IMR-90 (cell line): ENCODE measurements at regions not wholly inside any gene's neighbourhood (a gene's known extent, or its start where the extent isn't known, plus 50 kb on each side); places are given as distances from the start of the nearest gene placed in this dataset.

Experiments used
- ATAC-seq: fragments of 200-7000 bp; cut with Tn5 transposase; 2 replicates; pipeline ENCODE4 v1.9.1; 2020; ENCODE audit warnings: low read depth, mild to moderate bottlenecking, moderate library complexity
- BruUV-seq: library from RNA; stranded (reverse); fragments of 400-500 nt; replicated peaks from 2 replicates; lab custom pipeline; 2021; lab: Mats Ljungman, UMichigan
- CTCF ChIA-PET: fragments of 300-600 bp; formaldehyde crosslinking; extraction: SDS; loops from one replicate; lab custom pipeline; 2021; ENCODE audit warnings: antibody characterized with exemption; lab: Yijun Ruan, JAX
- POLR2A ChIA-PET: fragments of 300-600 bp; sonication (Branson Sonifier 250); formaldehyde crosslinking; loops from one replicate; lab custom pipeline; 2022; ENCODE audit warnings: antibody characterized with exemption; ENCODE audit not compliant: unreplicated experiment; lab: Charles Lee
- DNase-seq: peaks from one replicate; pipeline ENCODE4 v3.0.0; 2013
- H2AFZ ChIP-seq: replicated peaks from 2 replicates; pipeline ENCODE3; 2013; ENCODE audit warnings: low read length, mild to moderate bottlenecking; ENCODE audit not compliant: poor library complexity
- H2AK5ac ChIP-seq: 2 replicates; pipeline ENCODE4 v1.6.1; 2013; ENCODE audit warnings: low read depth, low read length, inconsistent platforms
- H2AK9ac ChIP-seq: replicated peaks from 2 replicates; pipeline ENCODE3; 2013; ENCODE audit warnings: mild to moderate bottlenecking, low read depth, low read length, moderate library complexity; ENCODE audit not compliant: poor library complexity
- H2BK120ac ChIP-seq: 2 replicates; pipeline ENCODE4 v1.6.1; 2013; ENCODE audit warnings: low read depth, low read length, inconsistent platforms
- H2BK15ac ChIP-seq: 3 replicates; pipeline ENCODE4 v1.6.1; 2013; ENCODE audit warnings: low read depth, low read length, inconsistent platforms
- H2BK20ac ChIP-seq: 2 replicates; pipeline ENCODE4 v1.6.1; 2013; ENCODE audit warnings: low read depth, mild to moderate bottlenecking, inconsistent platforms, low read length, moderate library complexity
- H2BK5ac ChIP-seq: 2 replicates; pipeline ENCODE4 v1.6.1; 2013; ENCODE audit warnings: mild to moderate bottlenecking, low read depth, low read length, inconsistent platforms; ENCODE audit not compliant: poor library complexity, severe bottlenecking
- H3K14ac ChIP-seq: replicated peaks from 2 replicates; pipeline ENCODE4 v1.6.1; 2013; ENCODE audit warnings: low read depth, low read length, inconsistent platforms
- H3K18ac ChIP-seq: 2 replicates; pipeline ENCODE4 v1.6.1; 2013; ENCODE audit warnings: low read depth, low read length, control low read depth
- H3K23ac ChIP-seq: 2 replicates; pipeline ENCODE4 v1.6.1; 2013; ENCODE audit warnings: low read depth, low read length, inconsistent platforms
- H3K27ac ChIP-seq: 2 replicates; pipeline ENCODE4 v1.5.1; 2013; ENCODE audit warnings: mild to moderate bottlenecking, control low read depth, low read length; ENCODE audit not compliant: insufficient read depth
- H3K27me3 ChIP-seq: 2 replicates; pipeline ENCODE4 v1.6.1; 2013; ENCODE audit warnings: low read length; ENCODE audit not compliant: control insufficient read depth, insufficient read depth
- H3K36me3 ChIP-seq: 2 replicates; pipeline ENCODE4 v1.6.1; 2013; ENCODE audit warnings: low read length, mixed read lengths; ENCODE audit not compliant: control insufficient read depth, insufficient read depth
- H3K4ac ChIP-seq: 2 replicates; pipeline ENCODE4 v1.6.1; 2013; ENCODE audit warnings: low read depth, low read length, inconsistent platforms
- H3K4me1 ChIP-seq: 2 replicates; pipeline ENCODE4 v1.6.1; 2013; ENCODE audit warnings: low read length, mixed read lengths; ENCODE audit not compliant: control insufficient read depth, insufficient read depth
- H3K4me2 ChIP-seq: 2 replicates; pipeline ENCODE4 v1.6.1; 2013; ENCODE audit warnings: low read depth, mild to moderate bottlenecking, control low read depth, low read length, moderate library complexity
- H3K4me3 ChIP-seq: 2 replicates; pipeline ENCODE4 v1.5.1; 2013; ENCODE audit warnings: low read depth, mild to moderate bottlenecking, control low read depth, low read length, moderate library complexity; ENCODE audit not compliant: insufficient read depth
- H3K56ac ChIP-seq: 2 replicates; pipeline ENCODE4 v1.6.1; 2013; ENCODE audit warnings: low read length, inconsistent platforms; ENCODE audit not compliant: insufficient read depth; ENCODE audit errors: extremely low read depth
- H3K79me1 ChIP-seq, 2 experiments: 2 replicates each; pipeline ENCODE4 v1.6.1; 2013; ENCODE audit warnings: low read length in 2 of 2, inconsistent platforms in 1 of 2, low read depth in 1 of 2
- H3K9ac ChIP-seq: 2 replicates; pipeline ENCODE4 v1.6.1; 2013; ENCODE audit warnings: low read depth, low read length, control low read depth
- H3K9me1 ChIP-seq: 2 replicates; pipeline ENCODE4 v1.6.1; 2013; ENCODE audit warnings: low read length, inconsistent platforms; ENCODE audit not compliant: insufficient read depth
- H3K9me3 ChIP-seq: 2 replicates; pipeline ENCODE4 v1.6.1; 2013; ENCODE audit warnings: low read length; ENCODE audit not compliant: control insufficient read depth, insufficient read depth
- H4K20me1 ChIP-seq: 2 replicates; pipeline ENCODE4 v1.6.1; 2013; ENCODE audit warnings: low read length, inconsistent platforms; ENCODE audit not compliant: insufficient read depth
- H4K5ac ChIP-seq: 2 replicates; pipeline ENCODE4 v1.6.1; 2013; ENCODE audit warnings: mild to moderate bottlenecking, low read depth, low read length, control low read depth
- H4K8ac ChIP-seq, 2 experiments: 2 replicates each; pipeline ENCODE4 v1.6.1; 2013; ENCODE audit warnings: low read depth in 2 of 2, low read length in 2 of 2, control low read depth in 1 of 2, inconsistent platforms in 1 of 2
- H4K91ac ChIP-seq: 2 replicates; pipeline ENCODE4 v1.6.1; 2013; ENCODE audit warnings: low read depth, low read length, inconsistent platforms; ENCODE audit not compliant: insufficient read depth
- FOS ChIP-seq: fragments of 150-350 bp; IDR thresholded peaks from 2 replicates; pipeline ENCODE4 v1.6.1; 2016; ENCODE audit warnings: low read depth, low read length
- MAZ ChIP-seq: IDR thresholded peaks from 2 replicates; pipeline ENCODE4 v1.6.1; 2012; ENCODE audit warnings: low read depth, mild to moderate bottlenecking, low read length, improper control_type of control experiment, moderate library complexity, borderline replicate concordance
- MXI1 ChIP-seq: IDR thresholded peaks from 2 replicates; pipeline ENCODE4 v1.6.1; 2012; ENCODE audit warnings: low read depth, mild to moderate bottlenecking, low read length, moderate library complexity, borderline replicate concordance
- NFE2L2 ChIP-seq: fragments of 150-350 bp; IDR thresholded peaks from 2 replicates; pipeline ENCODE4 v1.6.1; 2016; ENCODE audit warnings: low read depth, mild to moderate bottlenecking, low read length
- SMC3 ChIP-seq: fragments of 150-350 bp; IDR thresholded peaks from 2 replicates; pipeline ENCODE4 v1.6.1; 2016; ENCODE audit warnings: low read depth, mild to moderate bottlenecking, antibody characterized with exemption, low read length, moderate library complexity
- WGBS, 2 experiments: methylation state at CpG; one replicate each; pipeline versions ENCODE4 v1.1.5 to v1.1.7; 2013; ENCODE audit warnings: missing lambda C conversion rate in 2 of 2; ENCODE audit not compliant: insufficient read length in 1 of 2; ENCODE audit errors: extremely low coverage in 2 of 2; 5-methylcytosine and 5-hydroxymethylcytosine counted together
- dilution Hi-C: fragments of 300-500 bp; cut with HindIII; formaldehyde crosslinking; loops from one replicate; pipeline ENCODE4 v1.14.3; 2018; ENCODE audit warnings: low sequenced_read_pairs; ENCODE audit not compliant: unreplicated experiment
- in situ Hi-C: fragments of 300-500 bp; cut with MboI; formaldehyde crosslinking; loops from 3 replicates; pipeline ENCODE4 v1.14.3; 2019; ENCODE audit warnings: low sequenced_read_pairs, inconsistent platforms, mixed read lengths
- intact Hi-C: fragments of 100-400 bp; cut with micrococcal nuclease; formaldehyde crosslinking; loops from 2 replicates; pipeline ENCODE4 v1.10.0; 2022

DNA sequence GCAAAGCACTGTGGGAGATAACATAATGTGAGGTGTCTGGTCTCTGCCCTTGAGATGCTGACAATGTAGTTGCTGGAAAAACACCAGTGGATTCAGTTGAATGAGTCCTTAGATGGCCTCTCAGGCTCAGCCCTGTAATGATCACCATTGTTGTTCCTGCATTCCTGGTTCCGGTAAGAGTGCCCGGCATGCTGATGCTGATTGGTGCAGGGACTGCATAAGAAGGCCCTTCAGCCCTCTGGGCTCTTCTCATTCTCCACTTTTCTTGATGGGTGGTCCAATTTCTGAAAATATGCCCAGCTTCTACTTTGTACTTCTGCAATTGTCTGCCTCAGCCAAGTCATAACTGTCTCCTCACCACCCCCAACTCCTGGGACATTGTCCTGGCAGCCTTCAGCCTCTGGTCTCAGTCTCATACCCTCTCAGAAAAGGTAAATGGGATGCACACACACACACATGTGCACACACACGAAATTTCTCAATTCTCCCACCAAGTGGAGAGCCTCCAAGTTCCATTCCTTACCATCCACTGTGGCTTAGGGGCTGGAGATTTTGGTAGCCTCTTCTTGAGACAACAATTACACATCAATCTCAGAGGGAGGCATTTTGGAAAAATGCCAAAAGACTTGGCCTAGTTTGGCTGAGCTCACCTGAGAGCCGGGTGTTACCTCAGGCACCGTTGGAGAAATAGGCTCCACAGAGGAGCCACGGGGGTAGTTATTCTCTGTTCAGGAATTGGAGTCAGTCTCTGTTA is 314.9 kb downstream of the RPS24 start:
- BruUV-seq: no TSS peak
- no peaks in the 10 kb centered on the region for H4K20me1 ChIP-seq

More for the DNA sequence above, 314.9 kb downstream of the RPS24 start:
- Histone ChIP-seq H2BK15ac (no peak overlapping the region), H3K23ac (no peak overlapping the region), H3K9me1 (no peaks in the 10 kb centered on the region), H3K18ac (no peak overlapping the region), H3K4me3 (no peak overlapping the region), H3K79me1 (no peaks in the 10 kb centered on the region), H2AK9ac (no peak overlapping the region), H3K4me1 (no peaks in the 10 kb centered on the region), H3K14ac (no peak overlapping the region), H3K9me3 (peaks cover 3% of the 10 kb centered on the region), H2BK20ac (no peak overlapping the region), H4K91ac (no peak overlapping the region), H3K27me3 (peaks cover 42% of the 10 kb centered on the region), H3K9ac (no peak overlapping the region), H2AK5ac (no peak overlapping the region), H2BK120ac (no peak overlapping the region), H4K5ac (no peak overlapping the region), H2AFZ (no peak overlapping the region), H3K56ac (no peak overlapping the region), H4K8ac (no peak overlapping the region), H3K27ac (no peak overlapping the region), H3K36me3 (no peaks in the 10 kb centered on the region), H3K4me2 (no peak overlapping the region), H2BK5ac (no peak overlapping the region), H3K4ac (no peak overlapping the region)
- in situ Hi-C loops (no loop called here), dilution Hi-C loops (no loop called here), intact Hi-C loops (no loop called here)
- ChIA-PET CTCF (no interaction called here), POLR2A (no interaction called here)
- 88% methylated on average over 2 of the region's 6 CpGs; no CpG with 5 or more reads in 1 of the 2 experiments for WGBS, 2 experiments
- ATAC-seq (no peak), DNase-seq (no peak)
- TF ChIP-seq NFE2L2 (no peak), FOS (no peak), MXI1 (no peak), SMC3 (no peak), MAZ (no peak)
